Ishikawa (cell line): ENCODE measurements at regions not wholly inside any gene's neighbourhood (a gene's known extent, or its start where the extent isn't known, plus 50 kb on each side); places are given as distances from the start of the nearest gene placed in this dataset.

Experiments used
- CEBPB ChIP-seq: IDR thresholded peaks from 2 replicates; pipeline ENCODE4 v1.6.1; 2012
- CREB1 ChIP-seq: IDR thresholded peaks from 2 replicates; pipeline ENCODE4 v1.6.1; 2012; ENCODE audit warnings: low read depth
- EGR1 ChIP-seq: IDR thresholded peaks from 2 replicates; pipeline ENCODE4 v1.6.1; 2012
- EP300 ChIP-seq: IDR thresholded peaks from 2 replicates; pipeline ENCODE4 v1.6.1; 2012; ENCODE audit warnings: borderline replicate concordance
- REST ChIP-seq: IDR thresholded peaks from 2 replicates; pipeline ENCODE4 v1.6.1; 2012; ENCODE audit warnings: low read depth, mild to moderate bottlenecking
- TAF1 ChIP-seq: IDR thresholded peaks from 2 replicates; pipeline ENCODE4 v1.6.1; 2012; ENCODE audit warnings: low read depth, mild to moderate bottlenecking
- YY1 ChIP-seq: IDR thresholded peaks from 2 replicates; pipeline ENCODE4 v1.6.1; 2012; ENCODE audit warnings: low read depth
- ZBTB7A ChIP-seq: IDR thresholded peaks from 2 replicates; pipeline ENCODE4 v1.6.1; 2012; ENCODE audit warnings: low read depth

DNA sequence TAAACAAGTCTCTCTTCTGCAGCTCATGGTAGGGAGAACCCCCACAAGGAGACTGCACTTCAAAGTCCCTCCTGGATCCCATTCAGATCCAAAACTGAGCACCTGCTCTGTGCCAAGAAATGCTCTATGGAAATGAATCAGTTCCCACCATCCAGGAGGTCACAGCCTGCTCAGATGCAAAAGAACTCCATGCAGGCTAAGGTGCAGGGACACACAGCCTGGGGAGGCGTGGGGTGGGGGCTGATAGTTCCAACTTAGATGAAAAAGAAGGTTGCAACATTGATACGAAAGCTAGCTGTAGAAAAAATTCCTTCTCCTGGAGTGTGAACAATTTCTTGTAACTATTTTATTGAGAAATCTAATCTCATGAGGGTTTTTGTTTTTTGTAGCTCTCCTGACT, 111.0 kb upstream of the TMEM170B start:
- TF ChIP-seq CEBPB (no peak), ZBTB7A (no peak), TAF1 (no peak), EP300 (no peak), REST (no peak), YY1 (no peak), EGR1 (no peak), CREB1 (no peak)
